Activated T-cell treated with anti-CD3 and anti-CD28 coated beads, Interleukin-2, amount 50 U/mL, for 4 hours (primary cell): ENCODE measurements at regions not wholly inside any gene's neighbourhood (a gene's known extent, or its start where the extent isn't known, plus 50 kb on each side); places are given as distances from the start of the nearest gene placed in this dataset.
"Not testable (repeated sequence)": the region's sequence is repeated elsewhere in the genome, so short reads cannot be mapped to it uniquely, and the experiment has no call there.

Source experiments
- ATAC-seq, 2 donors: fragments of 200-7000 bp; cut with Tn5 transposase; one replicate each; pipeline ENCODE4 v1.10.0; 2021
- DNase-seq: peaks from one replicate; pipeline ENCODE4 v3.0.0-alpha.2; 2020
- H3K27me3 Mint-ChIP-seq: one replicate; pipeline ENCODE4 v1.8.0; 2021; ENCODE audit warnings: low read depth, mixed read lengths
- H3K36me3 Mint-ChIP-seq: one replicate; pipeline ENCODE4 v1.8.0; 2022; ENCODE audit warnings: mixed read lengths; ENCODE audit not compliant: insufficient read depth
- H3K4me1 Mint-ChIP-seq: one replicate; pipeline ENCODE4 v1.8.0; 2021; ENCODE audit warnings: low read depth, mixed read lengths
- H3K4me3 Mint-ChIP-seq: one replicate; pipeline ENCODE4 v1.8.0; 2021; ENCODE audit warnings: mild to moderate bottlenecking, moderate library complexity, mixed read lengths
- H3K9me3 Mint-ChIP-seq: one replicate; pipeline ENCODE4 v1.8.0; 2021; ENCODE audit warnings: mixed read lengths

GRCh38 chr6:170008294-170008785, 256.9 kb downstream of the ERMARD start:
- Mint-ChIP-seq H3K9me3 (peaks cover 7% of the 10 kb centered on the region), H3K27me3 (peaks cover 2% of the 10 kb centered on the region), H3K4me1 (peaks cover 5% of the 10 kb centered on the region), H3K4me3 (no peak overlapping the region), H3K36me3 (peaks cover 4% of the 10 kb centered on the region)
- ATAC-seq: no peak
- no peak for DNase-seq

DNA sequence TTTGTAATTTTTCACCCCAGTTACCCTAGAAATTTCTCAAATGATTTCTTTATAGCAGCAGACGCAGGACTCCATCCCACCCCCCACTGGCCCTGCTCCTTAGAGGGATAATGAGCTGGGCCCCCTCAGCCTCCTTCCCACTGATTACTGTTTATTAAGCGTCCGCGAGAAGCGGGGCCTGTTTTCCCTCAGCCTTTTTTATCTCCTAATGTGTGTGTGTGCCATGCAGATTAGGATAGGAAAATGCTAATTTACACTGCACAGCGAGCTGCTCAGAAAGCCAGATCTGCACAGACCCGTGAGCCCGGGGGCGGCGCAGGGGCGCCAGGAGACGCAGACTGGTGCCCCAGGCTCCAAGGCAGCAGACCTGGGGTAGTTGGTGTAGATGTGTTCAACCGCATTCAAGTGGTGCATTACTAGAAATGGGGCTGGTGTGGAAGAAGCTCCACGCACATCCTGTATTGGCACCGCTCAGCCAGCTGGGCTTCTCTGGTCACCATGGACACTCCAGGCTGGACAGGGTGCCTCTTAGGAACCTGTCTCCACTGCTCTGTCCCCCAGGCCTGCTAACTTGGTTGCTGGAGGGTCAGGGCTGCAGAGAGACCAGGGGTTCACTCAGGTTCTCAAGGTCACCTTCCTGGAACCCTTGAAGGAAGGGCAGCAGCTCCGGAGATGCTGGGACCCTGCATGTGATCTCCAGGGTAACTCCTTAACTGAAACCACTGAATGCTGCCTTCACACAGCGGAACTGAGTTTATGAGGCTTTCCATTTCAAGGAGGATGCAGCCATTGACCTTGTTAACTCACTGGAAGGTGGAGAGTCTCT, 256.3 kb downstream of the ERMARD start:
- peaks cover 4% of the 10 kb centered on the region for H3K36me3 Mint-ChIP-seq
- ATAC-seq (no peak), DNase-seq (no peak)
- no peak overlapping the region for H3K4me3 Mint-ChIP-seq
- peaks cover 2% of the 10 kb centered on the region for H3K27me3 Mint-ChIP-seq
- peaks cover 5% of the 10 kb centered on the region for H3K4me1 Mint-ChIP-seq
- H3K9me3 Mint-ChIP-seq: peaks cover 11% of the 10 kb centered on the region

DNA sequence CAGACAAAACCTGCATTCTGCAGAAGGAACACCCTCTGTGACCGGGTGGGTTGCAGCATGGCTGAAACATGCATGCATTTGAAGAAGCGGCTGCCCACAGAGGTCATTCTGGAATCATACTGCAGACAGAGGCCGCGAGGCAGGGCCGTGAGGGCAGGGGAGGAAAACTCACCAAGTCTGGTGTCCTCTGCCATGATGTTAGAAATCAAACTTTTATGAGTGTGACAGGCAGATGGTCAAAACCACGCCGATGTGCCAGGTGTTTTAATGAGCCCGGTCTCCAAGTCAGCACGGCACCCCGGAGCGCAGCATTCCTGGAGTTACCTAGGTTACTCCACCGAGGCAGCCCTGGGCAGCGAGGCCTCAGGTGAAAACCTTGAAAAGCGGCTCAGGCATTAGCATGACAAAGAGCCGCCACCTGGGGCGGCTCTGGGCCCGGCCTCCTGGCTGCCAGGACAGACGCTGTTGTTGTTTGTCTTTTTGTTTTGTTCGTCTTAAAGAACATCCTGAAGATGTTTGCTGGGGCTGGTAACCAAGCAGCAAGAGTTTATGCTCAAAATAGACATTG, 255.6 kb downstream of the ERMARD start:
- peaks cover 18% of the 10 kb centered on the region for H3K9me3 Mint-ChIP-seq
- no peak for ATAC-seq
- no peak for DNase-seq
- peaks cover 5% of the 10 kb centered on the region for H3K4me1 Mint-ChIP-seq
- H3K27me3 Mint-ChIP-seq: peaks cover 2% of the 10 kb centered on the region
- peaks cover 4% of the 10 kb centered on the region for H3K36me3 Mint-ChIP-seq
- H3K4me3 Mint-ChIP-seq: no peak overlapping the region

GRCh38 chr6:170006071-170006899, 254.9 kb downstream of the ERMARD start:
- Mint-ChIP-seq H3K4me3 (no peak overlapping the region), H3K4me1 (peaks cover 5% of the 10 kb centered on the region), H3K27me3 (peaks cover under 1% of the 10 kb centered on the region), H3K36me3 (peaks cover 4% of the 10 kb centered on the region), H3K9me3 (peaks cover 18% of the 10 kb centered on the region)
- DNase-seq (no peak), ATAC-seq (no peak)

DNA sequence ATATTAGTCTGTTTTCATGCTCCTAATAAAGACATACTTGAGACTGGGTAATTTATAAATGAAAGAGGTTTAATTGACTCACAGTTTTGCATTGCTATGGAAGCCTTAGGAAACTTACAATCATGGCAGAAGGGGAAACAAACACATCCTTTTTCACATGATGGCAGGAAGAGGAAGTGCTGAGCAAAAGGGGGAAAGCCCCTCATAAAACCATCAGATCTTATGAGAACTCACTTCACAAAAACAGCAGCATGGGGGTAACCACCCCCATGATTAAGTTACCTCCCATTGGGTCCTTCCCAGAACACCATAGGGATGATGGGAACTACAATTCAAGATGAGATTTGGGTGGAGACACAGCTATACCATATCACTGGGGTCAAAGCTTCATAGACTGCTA, 254.2 kb downstream of the ERMARD start:
- ATAC-seq (no peak), DNase-seq (no peak)
- no peak overlapping the region for H3K4me3 Mint-ChIP-seq
- peaks cover 5% of the 10 kb centered on the region for H3K4me1 Mint-ChIP-seq
- peaks cover 4% of the 10 kb centered on the region for H3K36me3 Mint-ChIP-seq
- no peaks in the 10 kb centered on the region for H3K27me3 Mint-ChIP-seq
- peaks cover 18% of the 10 kb centered on the region for H3K9me3 Mint-ChIP-seq

- no peak for DNase-seq
- Mint-ChIP-seq H3K36me3 (peaks cover 4% of the 10 kb centered on the region), H3K4me1 (peaks cover 5% of the 10 kb centered on the region), H3K4me3 (no peak overlapping the region), H3K27me3 (no peaks in the 10 kb centered on the region), H3K9me3 (peaks cover 18% of the 10 kb centered on the region)
- no peak for ATAC-seq
Observed at GRCh38 chr6:170004585-170005210, 253.3 kb downstream of the ERMARD start.

GRCh38 chr6:170003451-170004160, 252.2 kb downstream of the ERMARD start:
- H3K27me3 Mint-ChIP-seq: no peaks in the 10 kb centered on the region
- peaks cover 18% of the 10 kb centered on the region for H3K9me3 Mint-ChIP-seq
- peaks cover 4% of the 10 kb centered on the region for H3K36me3 Mint-ChIP-seq
- H3K4me3 Mint-ChIP-seq: no peak overlapping the region
- DNase-seq (no peak), ATAC-seq (no peak)
- peaks cover 5% of the 10 kb centered on the region for H3K4me1 Mint-ChIP-seq

DNA sequence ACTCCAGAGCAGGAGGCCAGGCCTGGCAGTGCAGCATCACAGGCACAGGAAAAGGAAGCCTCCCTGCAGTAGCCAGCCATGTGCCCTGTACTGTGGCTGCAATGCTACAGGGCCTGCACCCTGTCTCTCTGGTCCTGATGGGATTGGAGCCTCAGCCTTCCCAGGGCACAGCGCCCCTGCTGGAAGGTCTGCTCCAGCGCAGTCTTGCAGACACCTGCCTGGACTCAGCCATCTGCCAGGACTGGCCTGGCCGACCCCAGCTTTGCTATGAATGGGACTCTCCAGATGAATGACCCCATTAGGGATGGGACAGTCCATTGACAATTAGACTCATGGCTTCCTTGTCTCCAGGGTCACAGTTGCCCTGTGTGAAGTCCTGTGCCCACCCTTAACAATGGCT, 251.6 kb downstream of the ERMARD start:
- H3K4me3 Mint-ChIP-seq: no peak overlapping the region
- no peaks in the 10 kb centered on the region for H3K27me3 Mint-ChIP-seq
- H3K9me3 Mint-ChIP-seq: peaks cover 18% of the 10 kb centered on the region
- ATAC-seq: no peak
- H3K36me3 Mint-ChIP-seq: peaks cover 4% of the 10 kb centered on the region
- peaks cover 5% of the 10 kb centered on the region for H3K4me1 Mint-ChIP-seq
- DNase-seq: no peak

DNA sequence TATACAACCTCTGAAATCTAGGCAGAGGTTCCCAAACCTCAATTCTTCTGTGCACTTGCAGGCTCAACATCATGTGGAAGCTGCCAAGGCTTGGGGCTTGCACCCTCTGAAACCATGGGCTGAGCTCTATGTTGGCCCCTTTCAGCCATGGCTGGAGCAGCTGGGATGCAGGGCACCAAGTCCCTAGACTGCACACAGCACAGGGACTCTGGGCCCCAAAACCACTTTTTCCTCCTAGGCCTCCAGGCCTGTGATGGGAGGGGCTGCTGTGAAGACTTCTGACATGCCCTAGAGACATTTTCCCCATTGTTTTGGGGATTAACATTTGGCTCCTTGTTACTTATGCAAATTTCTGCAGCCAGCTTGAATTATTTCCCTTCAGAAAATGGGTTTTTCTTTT, 250.4 kb downstream of the ERMARD start:
- ATAC-seq, H3K27me3 Mint-ChIP-seq, DNase-seq, H3K4me3 Mint-ChIP-seq, H3K4me1 Mint-ChIP-seq, H3K36me3 Mint-ChIP-seq: not testable (repeated sequence)
- H3K9me3 Mint-ChIP-seq: peaks cover 18% of the 10 kb centered on the region

- peaks cover 3% of the 10 kb centered on the region for H3K36me3 Mint-ChIP-seq
- DNase-seq: no peak
- H3K9me3 Mint-ChIP-seq: peaks cover 14% of the 10 kb centered on the region
- peaks cover 1% of the 10 kb centered on the region for H3K4me1 Mint-ChIP-seq
- no peak for ATAC-seq
- no peaks in the 10 kb centered on the region for H3K27me3 Mint-ChIP-seq
- no peak overlapping the region for H3K4me3 Mint-ChIP-seq
Observed at GRCh38 chr6:170000071-170000843, 248.8 kb downstream of the ERMARD start.

DNA sequence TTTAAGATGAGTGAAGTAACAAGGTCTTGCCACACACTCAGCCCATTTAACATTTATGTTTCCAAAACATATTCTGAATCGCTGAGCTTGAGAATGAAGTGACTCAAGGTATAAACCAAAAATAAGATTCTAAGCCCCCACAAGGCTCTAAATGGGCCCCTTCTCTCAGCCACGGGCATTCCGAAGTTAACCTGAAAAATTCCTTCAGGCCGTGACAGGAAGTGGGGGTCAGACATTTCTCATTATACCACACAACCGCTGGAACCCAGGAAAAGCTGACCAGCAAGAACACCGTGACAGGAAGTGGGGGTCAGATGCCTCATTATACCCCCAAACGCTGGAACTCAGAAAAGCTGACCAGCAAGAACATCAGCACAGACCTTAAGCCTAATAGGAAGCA, 247.9 kb downstream of the ERMARD start:
- H3K27me3 Mint-ChIP-seq: no peaks in the 10 kb centered on the region
- ATAC-seq (no peak), DNase-seq (no peak)
- H3K9me3 Mint-ChIP-seq: peaks cover 11% of the 10 kb centered on the region
- H3K4me1 Mint-ChIP-seq: no peaks in the 10 kb centered on the region
- H3K36me3 Mint-ChIP-seq: no peaks in the 10 kb centered on the region
- no peak overlapping the region for H3K4me3 Mint-ChIP-seq

DNA sequence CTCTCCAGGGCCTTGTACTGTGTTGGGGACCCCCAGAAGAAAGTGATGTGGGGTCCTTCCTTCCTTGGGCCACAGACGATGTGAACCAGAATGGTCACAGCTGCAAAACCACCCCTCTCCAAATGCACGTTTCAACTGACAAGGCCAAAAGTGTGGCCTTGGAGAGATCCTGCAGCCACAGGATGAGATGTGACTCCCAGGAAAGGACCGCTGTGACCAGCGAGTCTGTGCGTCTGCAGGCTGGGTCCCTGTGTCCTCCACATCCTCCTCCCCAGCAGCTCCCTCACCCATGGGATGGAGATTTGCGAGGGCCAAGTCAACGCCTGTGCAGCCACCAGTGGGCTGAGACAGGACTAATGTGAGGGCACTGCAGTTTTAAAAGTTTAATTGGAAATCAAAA, 247.0 kb downstream of the ERMARD start:
- H3K4me3 Mint-ChIP-seq: no peak overlapping the region
- H3K36me3 Mint-ChIP-seq: no peaks in the 10 kb centered on the region
- ATAC-seq (no peak), DNase-seq (no peak)
- H3K4me1 Mint-ChIP-seq: no peaks in the 10 kb centered on the region
- H3K9me3 Mint-ChIP-seq: peaks cover 11% of the 10 kb centered on the region
- H3K27me3 Mint-ChIP-seq: no peaks in the 10 kb centered on the region

GRCh38 chr6:169997930-169998218, 246.5 kb downstream of the ERMARD start:
- Mint-ChIP-seq H3K4me1 (no peaks in the 10 kb centered on the region), H3K9me3 (peaks cover 9% of the 10 kb centered on the region), H3K27me3 (no peaks in the 10 kb centered on the region), H3K36me3 (no peaks in the 10 kb centered on the region), H3K4me3 (no peak overlapping the region)
- DNase-seq: no peak
- no peak for ATAC-seq
